NCI-H1694 treated with DMSO at 0.1 percent for 48 hours (cell line): ENCODE measurements at regions not wholly inside any gene's neighbourhood (a gene's known extent, or its start where the extent isn't known, plus 50 kb on each side); places are given as distances from the start of the nearest gene placed in this dataset.
A peak's percentile ranks its signal among the peaks of the same experiment; 100 is the strongest.
"Not testable (repeated sequence)": the region's sequence is repeated elsewhere in the genome, so short reads cannot be mapped to it uniquely, and the experiment has no call there.

ENCODE experiments used
- DNase-seq: peaks from one replicate; lab custom pipeline; 2025; lab: John Stamatoyannopoulos, UW

- not testable (repeated sequence) for DNase-seq
Measured at GRCh38 chr4:106524772-106525171, 156.2 kb upstream of the GIMD1 start.

GRCh38 chr4:106522839-106523238 lies 154.3 kb upstream of the GIMD1 start:
- DNase-seq, result no peak

DNA sequence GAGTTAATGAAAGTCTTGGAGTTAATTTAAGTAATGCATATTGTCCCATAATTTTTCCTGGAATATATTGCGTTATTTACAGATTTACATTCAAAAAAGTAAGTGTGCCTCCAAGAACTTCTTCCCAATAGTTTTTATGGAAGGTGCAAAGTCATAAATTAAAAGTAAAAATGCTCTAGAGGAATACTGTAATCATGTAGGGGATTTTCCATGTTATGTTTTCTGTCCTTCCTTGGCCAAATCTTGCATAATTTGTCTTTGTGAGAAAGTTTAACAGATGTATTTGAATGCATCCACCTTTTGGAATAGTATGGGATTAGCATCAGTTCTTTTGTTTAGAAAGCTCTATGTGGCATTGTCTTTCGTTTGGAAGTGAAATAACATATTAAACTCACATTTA lies 144.1 kb upstream of the GIMD1 start:
- DNase-seq, result no peak

GRCh38 chr4:106507440-106507839 lies 138.9 kb upstream of the GIMD1 start:
- DNase-seq, result no peak

DNA sequence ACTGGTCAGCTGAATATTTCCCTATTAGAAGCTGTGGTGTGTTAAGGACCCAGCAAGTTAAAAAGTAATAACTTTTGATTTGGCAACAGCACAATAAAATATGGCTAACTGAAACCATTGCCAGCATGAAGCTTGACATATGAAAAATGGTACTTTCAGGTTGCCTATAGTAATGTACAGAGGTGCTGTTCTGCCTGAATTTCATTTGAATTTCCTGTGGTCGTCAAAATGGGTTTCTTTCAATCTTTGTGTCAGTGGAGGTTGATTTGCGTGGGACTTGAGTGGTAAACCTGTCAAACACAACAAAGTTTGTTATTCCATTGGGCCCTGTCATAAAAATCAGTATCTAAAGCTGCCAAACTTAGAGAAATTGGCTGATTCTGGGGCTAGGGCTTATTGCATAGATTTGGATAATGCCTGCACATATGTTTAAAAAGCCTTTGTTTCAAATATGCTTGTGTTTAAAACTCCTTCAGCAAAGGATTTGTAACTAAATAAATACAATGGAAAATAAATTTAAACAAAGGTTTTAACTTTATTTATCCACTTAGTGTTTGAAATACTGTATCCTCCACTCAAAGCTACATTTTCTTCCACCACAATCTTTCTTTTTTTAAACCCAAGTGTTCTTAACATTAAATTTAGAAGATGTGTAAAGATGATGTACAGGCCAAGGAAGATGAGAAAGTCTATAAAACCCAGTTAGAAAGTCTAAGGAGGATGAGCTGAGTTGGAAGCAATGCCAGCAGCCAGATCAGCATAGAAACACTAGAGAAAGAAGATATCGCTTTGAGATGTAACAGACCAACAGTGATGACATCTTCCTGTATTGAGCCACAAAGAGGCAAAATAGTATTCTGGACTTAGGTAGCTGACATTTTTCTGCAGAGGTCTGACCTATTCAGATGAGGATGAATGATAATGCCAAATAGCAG lies 134.8 kb upstream of the GIMD1 start:
- DNase-seq, result no peak

GRCh38 chr4:106502106-106502699 lies 133.6 kb upstream of the GIMD1 start:
- peak; percentile 8 for DNase-seq

DNA sequence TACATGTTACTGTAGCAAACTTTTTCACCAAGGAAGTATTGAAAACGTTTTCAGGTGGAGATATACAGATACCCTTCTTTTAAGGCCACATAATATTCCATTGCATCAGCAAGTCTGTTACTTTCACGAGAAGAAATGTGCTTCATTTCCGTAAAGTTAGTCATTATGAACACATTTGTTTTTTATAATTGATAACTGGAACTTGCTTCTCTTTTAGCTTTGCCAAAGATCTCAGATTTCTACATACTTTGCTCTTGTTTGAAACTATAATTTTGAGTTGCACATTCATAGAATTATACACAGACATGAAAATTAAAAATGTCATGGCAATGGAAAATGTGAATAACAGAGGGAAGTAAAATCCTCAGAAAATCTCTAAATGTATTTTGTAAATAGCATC lies 128.7 kb upstream of the GIMD1 start:
- DNase-seq, result no peak

- DNase-seq, result no peak
Measured at GRCh38 chr4:106496061-106496460, 127.5 kb upstream of the GIMD1 start.

DNA sequence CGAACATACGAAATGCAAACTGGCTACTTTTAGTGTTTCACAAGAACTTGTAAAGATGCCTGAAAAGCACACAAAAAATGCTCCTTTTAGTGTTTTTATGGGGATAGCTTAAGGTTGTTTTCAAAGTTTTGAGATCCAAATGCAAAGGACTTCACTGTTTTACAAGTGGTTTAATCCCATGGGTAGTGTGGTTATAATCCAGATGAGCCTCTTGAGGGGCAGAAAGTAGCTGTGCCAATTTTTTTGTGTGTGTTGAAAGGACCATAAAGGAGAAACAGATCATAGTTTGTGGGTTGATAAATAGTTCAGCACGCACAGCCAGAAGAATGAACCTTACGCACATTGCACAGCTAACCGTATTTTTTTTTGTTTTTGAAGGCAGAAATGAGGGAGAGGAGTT lies 126.9 kb upstream of the GIMD1 start:
- no peak for DNase-seq

DNA sequence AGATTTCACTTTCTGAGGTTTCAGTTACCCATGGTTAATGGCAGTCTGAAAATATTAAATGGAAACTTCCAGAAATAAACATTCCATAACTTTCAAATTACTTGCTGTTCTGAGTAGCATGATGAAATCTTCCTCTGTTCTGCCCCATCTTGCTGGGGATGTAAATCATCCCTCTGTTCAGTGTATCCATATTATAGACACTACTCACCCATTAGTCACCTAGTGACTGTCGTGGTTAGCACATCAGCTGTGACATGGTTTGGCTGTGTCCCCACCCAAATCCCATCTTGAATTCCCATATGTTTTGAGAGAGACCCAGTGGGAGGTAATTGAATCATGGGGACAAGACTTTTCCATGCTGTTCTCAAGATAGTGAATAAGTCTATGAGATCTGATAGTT lies 125.5 kb upstream of the GIMD1 start:
- no peak for DNase-seq

DNA sequence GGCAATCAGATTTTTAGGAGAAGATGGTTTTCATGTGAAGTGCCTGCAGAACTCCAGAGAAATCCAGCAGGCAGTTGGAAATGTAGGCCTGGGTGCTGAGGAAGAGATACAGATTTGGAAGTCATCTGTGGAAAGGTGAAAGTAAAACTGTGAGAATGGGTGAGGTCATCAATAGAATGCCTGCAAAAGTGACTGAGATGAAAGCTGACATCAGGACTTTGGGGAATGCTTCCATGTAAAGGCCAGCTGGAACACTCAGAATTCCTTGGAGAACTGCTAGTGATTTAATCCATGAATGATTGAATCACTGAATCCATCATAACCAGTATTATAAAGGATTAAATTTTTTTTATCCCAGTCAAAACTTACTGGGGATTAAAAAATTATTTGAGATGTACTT lies 124.5 kb upstream of the GIMD1 start:
- DNase-seq, result no peak

GRCh38 chr4:106486533-106486932 lies 118.0 kb upstream of the GIMD1 start:
- no peak for DNase-seq

GRCh38 chr4:106481801-106482200 lies 113.2 kb upstream of the GIMD1 start:
- no peak for DNase-seq

- no peak for DNase-seq
Measured at GRCh38 chr4:106478152-106478551, 109.6 kb upstream of the GIMD1 start.

DNA sequence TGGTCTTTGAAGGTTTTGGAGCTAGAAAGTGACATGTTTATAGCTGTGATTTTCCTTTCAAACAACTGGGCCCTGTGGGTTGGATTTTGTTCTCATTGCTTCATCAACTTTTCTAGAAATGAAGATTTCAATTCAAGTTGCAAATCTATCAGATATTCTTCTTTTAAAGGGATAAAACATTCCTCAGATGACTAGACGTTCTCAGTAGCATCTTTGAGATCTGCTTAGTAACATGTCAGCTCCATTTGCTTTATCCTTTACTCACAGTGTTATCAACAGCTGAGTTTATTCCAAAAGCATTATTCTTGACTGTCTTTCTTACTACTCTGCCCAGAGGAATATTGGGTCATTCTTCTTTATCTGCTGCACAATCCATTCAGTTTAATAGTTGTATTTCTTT lies 108.2 kb upstream of the GIMD1 start:
- no peak for DNase-seq

DNA sequence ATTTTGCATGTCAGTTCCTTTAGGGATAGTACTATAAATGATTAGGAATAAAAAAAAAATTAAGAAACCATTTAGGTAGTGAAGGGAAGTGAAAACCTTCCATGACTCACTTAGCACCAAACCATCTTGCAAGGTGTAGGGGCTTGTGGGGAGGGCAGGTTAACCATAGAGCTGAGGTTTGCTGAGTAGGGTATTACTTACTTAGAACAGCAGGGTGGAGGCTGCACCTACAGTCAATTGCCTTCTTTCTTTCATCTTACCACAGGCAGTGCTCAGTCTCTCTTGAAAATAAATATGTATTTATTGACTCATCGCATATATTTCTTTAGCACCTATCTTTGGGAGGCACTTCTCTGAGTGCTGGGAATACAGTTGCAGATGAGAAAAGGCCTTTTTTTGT lies 104.9 kb upstream of the GIMD1 start:
- no peak for DNase-seq

DNA sequence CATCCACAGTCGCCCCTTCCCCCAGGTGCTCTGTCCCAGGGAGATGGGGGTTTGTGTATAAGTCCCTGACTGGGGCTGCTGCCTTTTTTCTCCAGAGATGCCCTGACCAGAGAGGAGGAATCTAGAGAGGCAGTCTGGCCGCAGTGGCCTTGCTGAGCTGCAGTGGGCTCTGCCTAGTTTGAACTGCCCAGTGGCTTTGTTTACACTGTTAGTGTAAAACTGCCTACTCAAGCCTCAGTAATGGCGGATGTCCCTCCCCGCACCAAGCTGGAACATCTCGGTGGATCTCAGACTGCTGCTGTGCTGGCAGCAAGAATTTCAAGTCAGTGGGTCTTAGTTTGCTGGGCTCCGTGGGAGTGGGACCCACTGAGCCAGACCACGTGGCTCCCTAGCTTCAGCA lies 102.6 kb upstream of the GIMD1 start:
- no peak for DNase-seq

DNA sequence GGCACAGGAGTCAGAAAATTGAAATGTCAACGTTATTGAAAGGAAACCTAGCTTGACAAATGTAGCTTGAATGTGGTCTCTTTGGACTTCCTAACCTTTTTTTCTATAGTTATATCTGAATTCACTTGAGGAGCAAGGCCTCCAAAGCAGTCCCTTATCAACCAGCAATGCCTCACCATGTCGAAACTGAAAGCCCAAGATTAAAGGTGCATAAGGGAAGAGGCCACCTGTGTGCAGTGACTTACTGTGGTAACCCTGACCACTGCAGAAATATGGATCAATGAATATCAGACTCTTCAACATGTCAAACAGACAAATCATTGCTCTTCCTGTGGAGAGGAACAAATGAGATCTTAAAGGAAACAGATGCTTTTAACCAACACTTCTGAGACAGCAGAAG lies 95.0 kb upstream of the GIMD1 start:
- DNase-seq, result no peak

GRCh38 chr4:106454581-106454980 lies 86.0 kb upstream of the GIMD1 start:
- no peak for DNase-seq

DNA sequence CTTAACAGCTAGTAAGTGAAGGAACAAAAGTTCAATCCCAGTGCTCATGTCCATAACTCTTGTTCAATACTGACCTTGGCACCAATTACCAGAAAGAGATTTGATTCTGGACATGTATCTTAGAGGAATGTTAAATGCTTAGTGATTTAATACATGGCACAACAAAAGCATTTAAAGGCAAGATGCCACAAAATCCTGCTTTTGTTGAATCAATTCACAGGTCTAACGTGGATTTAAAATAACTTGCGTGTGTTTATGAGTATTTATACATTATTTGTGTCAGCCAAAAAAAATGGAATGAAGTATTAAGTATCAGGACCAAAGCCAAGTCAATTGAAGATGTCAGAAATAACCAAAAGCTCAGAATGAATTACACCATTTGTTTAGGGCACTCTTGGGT lies 85.4 kb upstream of the GIMD1 start:
- no peak for DNase-seq

DNA sequence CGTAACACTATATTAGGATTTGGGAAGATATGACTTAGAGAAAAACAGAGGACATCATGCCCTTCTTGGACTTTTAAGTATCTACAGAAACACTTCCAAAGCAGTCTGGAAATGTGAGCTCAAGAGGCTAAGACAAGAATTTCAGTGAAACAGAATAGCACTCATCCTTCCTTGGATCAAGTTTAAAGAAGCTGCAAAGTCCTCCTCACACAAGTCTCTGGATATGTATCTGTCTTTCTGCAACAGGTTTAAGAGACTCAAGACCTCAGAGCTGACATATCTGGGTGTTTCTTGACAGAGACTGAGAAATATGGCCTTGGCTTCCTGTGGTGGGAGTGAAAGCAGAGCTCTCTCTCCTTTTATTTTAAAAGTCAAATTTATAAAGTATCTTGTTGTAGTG lies 82.5 kb upstream of the GIMD1 start:
- DNase-seq, result no peak

DNA sequence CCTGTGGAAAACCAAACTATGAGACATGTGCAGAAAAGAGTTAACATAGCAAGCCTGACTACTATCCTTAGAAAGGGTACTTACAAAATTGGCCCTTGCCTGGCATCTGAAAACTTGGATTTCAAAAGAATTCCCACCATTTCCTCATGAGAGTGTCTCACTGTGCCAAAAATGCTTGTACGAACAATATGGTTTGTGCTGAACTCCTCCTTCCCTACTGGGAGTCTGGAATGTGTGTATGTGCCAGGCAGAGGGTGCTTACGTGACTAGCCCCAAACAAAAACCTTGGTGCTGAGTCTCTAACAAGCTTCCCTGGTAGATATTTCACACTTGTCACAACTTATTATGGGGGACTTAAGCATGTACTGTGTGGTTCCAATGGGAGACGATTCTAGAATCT lies 81.7 kb upstream of the GIMD1 start:
- no peak for DNase-seq

- DNase-seq, result no peak
Measured at GRCh38 chr4:106444557-106444956, 76.0 kb upstream of the GIMD1 start.

DNA sequence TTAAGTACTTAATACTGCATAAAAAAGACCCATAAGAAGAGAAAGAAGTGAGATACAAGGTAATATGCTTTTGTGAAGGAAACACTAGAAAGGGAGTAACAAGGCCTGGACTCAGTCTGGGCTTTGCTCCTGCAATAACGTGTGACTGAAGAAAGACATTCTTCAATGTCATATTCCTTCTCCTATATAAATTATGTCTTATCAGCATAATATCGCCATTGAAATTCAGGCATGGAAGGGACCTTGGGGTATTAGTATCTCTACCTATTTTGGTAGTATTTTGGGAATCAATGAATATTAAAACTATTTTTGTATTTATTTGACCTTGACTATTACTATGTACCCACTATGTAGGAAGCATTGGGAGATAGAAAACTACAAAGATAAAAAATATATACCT lies 62.2 kb upstream of the GIMD1 start:
- DNase-seq, result no peak
